ENCODE measurements at regions not wholly inside any gene's neighbourhood (a gene's known extent, or its start where the extent isn't known, plus 50 kb on each side); places are given as distances from the start of the nearest gene placed in this dataset.
A peak's percentile ranks its signal among the peaks of the same experiment; 100 is the strongest.

DNA sequence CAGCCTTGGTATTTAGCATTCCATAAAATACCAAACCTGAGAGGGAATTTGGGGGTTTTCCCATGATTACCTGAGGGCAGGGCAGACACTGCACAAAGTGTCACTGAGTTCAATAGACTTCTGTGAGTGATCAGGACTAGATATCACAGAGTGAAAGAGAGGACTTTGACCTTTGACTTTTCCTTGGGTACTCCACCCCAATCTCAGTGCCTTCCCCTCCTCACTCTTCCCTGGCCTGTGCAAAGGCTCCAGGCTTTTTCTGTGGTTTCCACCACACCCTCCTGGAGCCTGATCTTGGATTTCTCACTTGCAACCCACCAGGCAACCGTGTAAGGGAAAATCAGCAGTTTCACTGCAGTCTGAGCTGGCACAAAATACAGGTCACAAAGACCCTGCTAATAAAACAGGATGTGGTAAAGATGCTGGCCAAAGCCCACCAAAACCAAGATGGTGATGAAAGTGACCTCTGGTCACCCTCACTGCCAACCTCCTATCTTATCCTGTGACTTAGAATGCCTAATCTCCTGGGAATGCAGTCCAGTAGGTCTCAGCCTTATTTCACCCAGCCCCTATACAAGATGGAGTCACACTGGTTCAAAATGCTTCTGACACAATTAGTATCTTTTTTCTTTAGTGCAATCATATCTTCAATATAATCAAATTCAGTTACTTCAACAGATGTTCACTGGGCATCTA is 64.0 kb downstream of the BOD1L2 start:
- TF ChIP-seq EZH2 (IDR thresholded peaks at IDR 0.05; ENCODE audit: low read length, missing control alignments): no peak
- H3K27ac ChIP-seq (ENCODE audit: insufficient read depth, low read length): no peak overlapping the region
- H4K20me1 ChIP-seq (ENCODE audit: control insufficient read depth, extremely low read depth, insufficient read depth, low read length): no peaks in the 10 kb centered on the region
- no peak overlapping the region for H3K4me2 ChIP-seq (ENCODE audit: extremely low read depth, insufficient read depth, low read length)
- peak in 1 of 2 donors; percentile 0 for DNase-seq (ENCODE audit: low read depth in 2 of 2)
- H3K79me2 ChIP-seq (ENCODE audit: control insufficient read depth, insufficient read depth, low read length): no peaks in the 10 kb centered on the region
- H3K9ac ChIP-seq (ENCODE audit: insufficient read depth, low read length): no peak overlapping the region
- no peaks in the 10 kb centered on the region for H3K27me3 ChIP-seq (ENCODE audit: control insufficient read depth, insufficient read depth, low read length)
- no peaks in the 10 kb centered on the region for H3K4me1 ChIP-seq (ENCODE audit: control insufficient read depth, extremely low read depth, insufficient read depth, low read length)
- H3K9me3 ChIP-seq (ENCODE audit: control insufficient read depth, insufficient read depth, low read depth, low read length): no peaks in the 10 kb centered on the region
- no peak overlapping the region for H2AFZ ChIP-seq (ENCODE audit: low read length)
- H3K4me3 ChIP-seq (replicated peaks in 1 of 4; ENCODE audit: control extremely low read depth in 1 of 4, insufficient read depth in 1 of 4, low read depth in 3 of 4, low read length in 4 of 4): no peak overlapping the region
- no peaks in the 10 kb centered on the region for H3K36me3 ChIP-seq (ENCODE audit: control insufficient read depth, insufficient read depth, low read length)

DNA sequence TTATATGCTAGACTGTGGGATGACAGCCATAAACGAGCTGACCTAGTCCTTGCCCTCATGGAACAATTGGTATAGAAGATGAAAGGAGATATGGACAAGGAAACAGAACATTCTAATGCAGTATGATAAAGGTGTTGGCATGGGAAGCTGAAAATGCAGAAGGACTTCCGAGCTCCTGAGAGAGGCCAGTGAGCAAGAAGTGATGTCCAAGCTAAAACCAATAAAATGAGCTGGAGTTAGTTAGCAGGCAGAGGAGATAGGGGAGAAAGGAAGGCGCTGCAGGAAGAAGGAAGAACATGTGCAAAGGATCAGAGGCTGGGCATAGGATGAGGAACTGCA is 64.5 kb downstream of the BOD1L2 start:
- no peaks in the 10 kb centered on the region for H3K36me3 ChIP-seq (ENCODE audit: control insufficient read depth, insufficient read depth, low read length)
- no peaks in the 10 kb centered on the region for H3K27me3 ChIP-seq (ENCODE audit: control insufficient read depth, insufficient read depth, low read length)
- no peak overlapping the region for H3K4me3 ChIP-seq (replicated peaks in 1 of 4; ENCODE audit: control extremely low read depth in 1 of 4, insufficient read depth in 1 of 4, low read depth in 3 of 4, low read length in 4 of 4)
- TF ChIP-seq, protein P1, sequence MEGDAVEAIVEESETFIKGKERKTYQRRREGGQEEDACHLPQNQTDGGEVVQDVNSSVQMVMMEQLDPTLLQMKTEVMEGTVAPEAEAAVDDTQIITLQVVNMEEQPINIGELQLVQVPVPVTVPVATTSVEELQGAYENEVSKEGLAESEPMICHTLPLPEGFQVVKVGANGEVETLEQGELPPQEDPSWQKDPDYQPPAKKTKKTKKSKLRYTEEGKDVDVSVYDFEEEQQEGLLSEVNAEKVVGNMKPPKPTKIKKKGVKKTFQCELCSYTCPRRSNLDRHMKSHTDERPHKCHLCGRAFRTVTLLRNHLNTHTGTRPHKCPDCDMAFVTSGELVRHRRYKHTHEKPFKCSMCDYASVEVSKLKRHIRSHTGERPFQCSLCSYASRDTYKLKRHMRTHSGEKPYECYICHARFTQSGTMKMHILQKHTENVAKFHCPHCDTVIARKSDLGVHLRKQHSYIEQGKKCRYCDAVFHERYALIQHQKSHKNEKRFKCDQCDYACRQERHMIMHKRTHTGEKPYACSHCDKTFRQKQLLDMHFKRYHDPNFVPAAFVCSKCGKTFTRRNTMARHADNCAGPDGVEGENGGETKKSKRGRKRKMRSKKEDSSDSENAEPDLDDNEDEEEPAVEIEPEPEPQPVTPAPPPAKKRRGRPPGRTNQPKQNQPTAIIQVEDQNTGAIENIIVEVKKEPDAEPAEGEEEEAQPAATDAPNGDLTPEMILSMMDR (conservative IDR thresholded peaks at IDR 0.05 in 1 of 2, IDR thresholded peaks at IDR 0.05 in 1 of 2; ENCODE audit: low read depth in 1 of 2, low read length in 2 of 2): no peak
- no peak for TF ChIP-seq EZH2 (IDR thresholded peaks at IDR 0.05; ENCODE audit: low read length, missing control alignments)
- H4K20me1 ChIP-seq (ENCODE audit: control insufficient read depth, extremely low read depth, insufficient read depth, low read length): no peaks in the 10 kb centered on the region
- no peaks in the 10 kb centered on the region for H3K79me2 ChIP-seq (ENCODE audit: control insufficient read depth, insufficient read depth, low read length)
- H3K4me2 ChIP-seq (ENCODE audit: extremely low read depth, insufficient read depth, low read length): no peak overlapping the region
- H3K9ac ChIP-seq (ENCODE audit: insufficient read depth, low read length): no peak overlapping the region
- no peak overlapping the region for H2AFZ ChIP-seq (ENCODE audit: low read length)
- no peaks in the 10 kb centered on the region for H3K4me1 ChIP-seq (ENCODE audit: control insufficient read depth, extremely low read depth, insufficient read depth, low read length)
- no peak for DNase-seq (ENCODE audit: low read depth in 2 of 2)
- H3K27ac ChIP-seq (ENCODE audit: insufficient read depth, low read length): no peak overlapping the region
- no peaks in the 10 kb centered on the region for H3K9me3 ChIP-seq (ENCODE audit: control insufficient read depth, insufficient read depth, low read depth, low read length)

DNA sequence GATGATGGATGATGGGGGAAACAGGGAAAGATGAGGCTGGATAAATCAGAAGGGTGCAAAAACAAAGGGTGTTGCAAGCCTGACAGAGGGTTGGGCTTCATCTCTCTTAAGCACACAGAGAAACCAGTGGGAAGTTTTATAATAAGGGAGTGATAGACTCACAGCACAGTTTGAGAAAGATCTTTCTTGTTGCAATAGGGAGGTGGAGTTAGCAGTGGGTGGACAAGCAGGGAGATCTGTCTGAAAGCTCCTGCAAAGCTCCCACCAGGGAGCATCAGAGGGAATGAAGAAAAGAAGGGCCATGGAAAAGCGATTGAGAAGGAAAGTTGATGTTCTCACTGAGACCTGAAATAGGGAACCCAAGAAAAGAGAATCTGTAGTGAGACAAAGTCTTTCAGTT is 64.9 kb downstream of the BOD1L2 start:
- Histone ChIP-seq H3K4me1 (ENCODE audit: control insufficient read depth, extremely low read depth, insufficient read depth, low read length) (no peaks in the 10 kb centered on the region), H3K27me3 (ENCODE audit: control insufficient read depth, insufficient read depth, low read length) (no peaks in the 10 kb centered on the region), H3K36me3 (ENCODE audit: control insufficient read depth, insufficient read depth, low read length) (no peaks in the 10 kb centered on the region), H4K20me1 (ENCODE audit: control insufficient read depth, extremely low read depth, insufficient read depth, low read length) (no peaks in the 10 kb centered on the region), H3K9ac (ENCODE audit: insufficient read depth, low read length) (no peak overlapping the region), H3K4me3 (replicated peaks in 1 of 4; ENCODE audit: control extremely low read depth in 1 of 4, insufficient read depth in 1 of 4, low read depth in 3 of 4, low read length in 4 of 4) (no peak overlapping the region), H2AFZ (ENCODE audit: low read length) (no peak overlapping the region), H3K9me3 (ENCODE audit: control insufficient read depth, insufficient read depth, low read depth, low read length) (no peaks in the 10 kb centered on the region), H3K4me2 (ENCODE audit: extremely low read depth, insufficient read depth, low read length) (no peak overlapping the region), H3K27ac (ENCODE audit: insufficient read depth, low read length) (no peak overlapping the region), H3K79me2 (ENCODE audit: control insufficient read depth, insufficient read depth, low read length) (no peaks in the 10 kb centered on the region)
- TF ChIP-seq EZH2 (IDR thresholded peaks at IDR 0.05; ENCODE audit: low read length, missing control alignments): no peak
- TF ChIP-seq, protein P1 (conservative IDR thresholded peaks at IDR 0.05 in 1 of 2, IDR thresholded peaks at IDR 0.05 in 1 of 2; ENCODE audit: low read depth in 1 of 2, low read length in 2 of 2): no peak
- DNase-seq (ENCODE audit: low read depth in 2 of 2): no peak
